ENCODE measurements at regions not wholly inside any gene's neighbourhood (a gene's known extent, or its start where the extent isn't known, plus 50 kb on each side); places are given as distances from the start of the nearest gene placed in this dataset.

GRCh38 chr10:3239920-3240894 lies 67.6 kb upstream of the PITRM1 start:
- TF ChIP-seq CTCF (conservative IDR thresholded peaks at IDR 0.05 in 1 of 2, IDR thresholded peaks at IDR 0.05 in 1 of 2; ENCODE audit: low read depth in 1 of 2, low read length in 2 of 2), result no peak
- no peak for TF ChIP-seq EZH2 (IDR thresholded peaks at IDR 0.05; ENCODE audit: low read length, missing control alignments)
